H4 (cell line): ENCODE measurements at regions not wholly inside any gene's neighbourhood (a gene's known extent, or its start where the extent isn't known, plus 50 kb on each side); places are given as distances from the start of the nearest gene placed in this dataset.

Experiments
- DNase-seq: peaks from one replicate; pipeline ENCODE4 v3.0.0-alpha.2; 2015; ENCODE audit warnings: low spot score

DNA sequence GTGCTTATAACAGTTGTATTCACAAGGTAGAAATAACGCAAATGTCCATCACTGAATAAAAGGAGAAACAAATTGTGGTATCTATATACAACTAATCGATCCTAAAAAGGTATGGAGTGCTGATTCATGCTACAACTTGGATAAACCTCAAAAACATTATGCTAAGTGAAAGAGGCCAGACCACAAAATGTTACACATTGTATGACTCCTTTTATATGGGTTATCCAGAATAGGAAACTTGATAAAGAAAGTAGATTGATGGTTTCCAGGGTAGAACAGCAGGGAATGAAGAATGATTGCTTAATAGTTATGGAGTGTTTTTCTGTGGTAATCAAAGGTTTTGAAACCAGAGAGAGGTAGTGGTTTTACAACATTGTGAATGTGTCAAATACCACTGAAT, 432.2 kb upstream of the TRIB2 start:
- peak; percentile 19 for DNase-seq

DNA sequence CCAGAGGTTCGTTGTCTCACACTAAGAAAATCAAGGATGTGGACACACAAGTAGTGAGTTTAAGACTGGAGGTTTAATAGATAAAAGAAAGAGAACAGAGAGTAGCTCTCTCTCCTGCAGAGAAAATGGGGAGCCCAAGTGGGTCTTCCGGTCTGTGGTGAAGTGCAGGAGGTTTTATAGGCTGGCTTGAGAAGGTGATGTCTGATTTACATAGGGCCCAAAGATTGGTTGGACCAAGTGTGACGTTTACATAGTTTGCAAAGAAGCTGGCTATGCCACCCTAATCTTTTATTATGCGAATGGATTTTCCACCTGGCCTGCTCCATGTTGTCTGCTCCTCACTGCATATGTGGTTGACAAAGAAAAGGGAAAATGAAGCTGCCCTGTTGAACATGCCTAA, 430.4 kb upstream of the TRIB2 start:
- DNase-seq: no peak

DNA sequence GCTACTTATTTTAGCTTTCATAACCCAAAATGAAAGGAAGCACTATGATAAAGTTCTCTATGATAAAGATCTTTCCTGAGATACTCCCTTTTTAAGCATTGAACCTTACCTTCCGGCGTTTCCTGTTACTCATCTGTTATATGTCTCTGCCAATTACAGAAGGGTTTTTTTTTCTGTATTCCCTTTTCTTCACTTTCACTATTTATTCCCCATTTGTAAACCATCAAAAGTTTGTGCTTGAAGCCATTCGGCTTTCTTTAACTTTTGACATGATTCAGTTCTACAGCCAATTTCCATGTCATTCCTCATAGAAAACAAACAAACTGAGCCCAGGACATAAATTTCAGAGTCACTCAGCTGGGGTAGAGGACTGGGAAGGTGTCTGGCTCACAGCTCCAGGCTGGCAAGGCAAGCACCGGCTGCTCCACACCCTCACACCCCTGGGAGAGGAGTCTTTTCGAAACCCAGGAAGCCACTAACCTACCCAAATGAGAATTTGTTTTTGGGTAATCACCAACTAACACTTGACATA, 429.4 kb upstream of the TRIB2 start:
- peak; percentile 12 for DNase-seq

DNA sequence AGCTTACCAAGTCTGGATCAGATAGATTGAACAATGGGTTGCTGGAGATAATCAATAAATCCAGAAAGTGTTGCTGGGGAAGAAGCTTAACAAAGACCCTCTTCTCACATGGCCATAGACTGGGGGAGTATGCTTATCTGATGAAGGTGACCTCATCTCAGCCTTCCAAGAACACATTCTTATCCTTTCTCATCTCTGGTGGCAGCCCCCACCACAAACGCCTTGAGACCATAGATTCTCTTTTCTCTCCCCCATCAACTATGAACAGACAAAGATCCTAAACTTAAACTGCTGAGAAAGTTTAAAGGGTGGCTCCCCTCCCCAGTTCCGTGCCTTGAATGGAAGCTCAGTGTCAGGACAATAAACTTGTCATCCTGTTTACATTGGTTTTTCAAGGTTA, 428.7 kb upstream of the TRIB2 start:
- no peak for DNase-seq

DNA sequence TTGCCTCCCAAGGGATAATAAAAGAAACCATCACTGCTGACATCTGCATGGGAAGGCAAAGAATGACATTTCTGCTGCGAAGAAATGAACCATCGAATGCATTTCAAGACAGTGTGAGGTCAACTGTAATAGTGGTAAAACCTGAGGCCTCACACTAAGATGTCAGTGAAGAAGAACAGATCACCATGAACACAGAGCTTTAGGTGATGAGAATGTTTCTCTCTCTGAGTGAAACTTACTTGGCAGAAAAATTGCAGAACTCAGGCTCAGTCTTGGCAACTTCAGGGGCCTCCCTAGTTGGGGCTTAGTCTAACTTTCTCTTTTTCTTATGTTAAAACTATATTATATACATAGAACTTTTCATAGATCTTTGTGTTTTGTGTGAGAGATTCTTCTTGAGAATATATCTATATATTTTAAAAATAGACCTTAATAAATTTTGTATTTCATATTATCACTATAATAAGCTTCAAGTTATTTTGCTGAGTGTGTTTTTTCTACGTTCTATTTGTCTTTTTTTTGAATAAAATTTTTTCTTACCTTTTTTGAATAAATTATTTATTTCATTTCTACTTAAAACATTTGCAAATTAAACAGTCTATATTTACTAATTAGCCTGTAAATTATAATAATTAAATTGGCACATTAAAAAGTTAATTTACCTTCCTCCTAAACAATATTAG, 427.5 kb upstream of the TRIB2 start:
- DNase-seq: no peak

DNA sequence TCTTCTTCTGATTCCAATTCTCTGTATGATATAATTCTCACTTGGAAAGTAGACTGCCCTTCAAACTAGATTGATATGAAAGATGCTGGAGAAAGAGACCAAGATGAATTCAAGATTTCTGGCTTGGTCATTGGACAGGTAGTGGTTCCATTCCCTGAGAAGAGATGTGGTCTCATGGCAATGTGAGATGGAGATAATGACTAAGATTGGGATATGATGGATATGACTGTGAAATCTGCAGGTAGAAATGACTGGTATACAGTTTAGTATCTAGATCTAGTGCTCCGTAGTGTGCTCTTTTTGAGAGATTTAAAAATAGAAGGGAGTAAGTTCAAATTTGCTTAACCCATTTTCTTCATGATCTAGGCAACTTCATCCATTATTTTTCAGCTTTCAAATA, 425.4 kb upstream of the TRIB2 start:
- DNase-seq: no peak

DNA sequence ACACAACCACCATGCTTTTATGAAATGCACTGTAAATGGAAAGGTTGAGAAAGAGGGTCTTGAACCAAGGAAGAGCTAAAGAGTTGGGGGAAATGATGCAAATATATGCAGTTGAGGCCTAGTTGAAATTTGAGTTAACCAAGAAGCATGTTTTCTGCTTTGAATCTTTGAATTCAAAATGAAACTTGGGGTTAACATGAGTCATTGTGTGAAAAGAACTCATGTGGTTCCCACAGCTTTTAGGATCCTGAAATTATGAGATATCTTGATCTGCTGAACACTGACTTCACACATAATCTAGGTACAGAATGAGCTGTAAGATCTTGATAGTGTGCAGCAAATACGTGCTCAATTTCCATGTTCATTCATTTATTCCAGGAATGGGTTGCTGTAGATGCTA, 422.9 kb upstream of the TRIB2 start:
- DNase-seq: no peak

DNA sequence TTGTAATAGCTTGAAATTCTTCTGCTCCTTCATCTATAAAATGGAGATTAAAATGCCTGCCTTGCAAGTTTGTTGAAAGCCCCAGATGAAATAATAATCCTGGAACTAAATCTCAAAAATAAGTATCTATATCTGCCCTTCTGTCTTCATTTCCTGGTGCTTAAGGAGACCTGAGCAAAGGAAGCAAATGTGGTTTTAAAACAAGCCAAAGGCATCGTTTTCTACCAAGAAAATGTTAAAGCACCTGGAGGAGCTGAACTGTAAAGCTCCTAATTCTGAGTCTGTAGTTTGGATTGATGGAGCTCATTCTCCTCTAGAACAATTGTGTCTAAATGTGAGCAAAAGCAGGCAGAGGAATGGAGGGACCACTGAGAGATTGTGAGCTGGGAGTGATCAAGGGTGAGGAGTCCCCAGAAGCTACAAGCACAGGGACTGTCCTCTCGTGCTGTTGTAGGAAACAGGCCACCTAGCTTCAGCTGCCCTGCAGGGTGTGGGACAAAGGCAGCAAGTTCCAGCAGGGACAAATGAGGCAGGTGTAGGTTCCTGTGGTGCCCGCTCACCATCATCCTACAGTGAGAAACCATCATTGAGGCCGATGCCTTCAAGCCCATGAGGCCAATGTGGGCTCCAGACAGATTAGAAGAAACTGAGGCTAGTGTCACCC, 420.7 kb upstream of the TRIB2 start:
- no peak for DNase-seq

DNA sequence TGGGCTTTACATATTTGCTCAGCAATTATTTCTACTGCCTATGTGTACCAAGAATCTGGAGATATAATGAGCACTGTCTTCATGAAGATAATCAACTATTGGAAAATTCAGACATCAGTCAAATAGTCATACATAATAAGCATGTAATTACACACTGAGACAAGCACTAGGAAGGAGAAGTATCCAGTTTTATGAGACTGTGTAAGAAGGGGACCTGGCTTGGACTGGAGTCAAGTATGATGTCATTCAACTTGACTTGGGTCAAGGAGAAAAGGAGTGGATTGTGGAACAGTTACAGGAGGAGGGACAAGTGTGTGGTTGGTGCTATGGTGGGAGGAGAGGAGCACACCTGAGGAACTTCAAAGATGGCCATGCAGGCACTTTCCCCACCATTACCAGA, 419.8 kb upstream of the TRIB2 start:
- DNase-seq: no peak

DNA sequence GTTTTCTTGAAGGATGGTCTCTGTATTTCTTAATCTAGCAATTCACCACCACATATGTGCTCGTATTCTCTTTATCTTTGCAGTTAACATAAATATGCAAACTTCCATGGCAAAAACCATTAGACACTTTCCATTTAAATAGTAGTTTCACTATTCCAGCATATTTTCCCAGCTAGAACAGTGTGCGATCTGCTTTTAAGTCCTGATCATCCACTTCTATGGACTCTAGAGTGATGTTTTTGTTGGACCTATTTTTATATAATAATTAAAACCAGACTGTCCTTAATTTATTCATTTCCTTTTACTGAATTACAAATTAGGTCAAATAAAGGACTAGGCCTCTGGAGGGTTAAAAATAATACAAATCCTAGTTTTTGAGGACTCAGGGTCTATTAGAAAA, 418.4 kb upstream of the TRIB2 start:
- no peak for DNase-seq

DNA sequence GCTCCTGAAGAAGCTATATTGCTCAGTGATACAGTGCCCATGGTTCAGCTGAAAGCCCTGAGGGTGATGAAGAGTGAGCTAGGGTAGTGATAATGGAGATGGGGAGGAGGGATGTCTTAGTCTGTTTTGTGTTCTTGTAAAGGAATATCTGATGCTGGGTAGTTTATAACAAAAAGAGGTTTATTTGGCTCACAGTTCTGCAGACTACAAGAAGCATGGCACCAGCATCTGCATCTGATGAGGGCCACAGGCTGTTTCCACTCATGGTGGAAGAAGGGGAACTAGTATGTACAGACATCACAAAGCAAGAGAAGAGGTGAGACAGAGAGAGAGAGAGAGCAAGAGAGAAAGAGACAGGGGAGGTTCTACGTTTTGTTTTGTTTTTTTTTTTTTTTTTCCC, 417.3 kb upstream of the TRIB2 start:
- no peak for DNase-seq

DNA sequence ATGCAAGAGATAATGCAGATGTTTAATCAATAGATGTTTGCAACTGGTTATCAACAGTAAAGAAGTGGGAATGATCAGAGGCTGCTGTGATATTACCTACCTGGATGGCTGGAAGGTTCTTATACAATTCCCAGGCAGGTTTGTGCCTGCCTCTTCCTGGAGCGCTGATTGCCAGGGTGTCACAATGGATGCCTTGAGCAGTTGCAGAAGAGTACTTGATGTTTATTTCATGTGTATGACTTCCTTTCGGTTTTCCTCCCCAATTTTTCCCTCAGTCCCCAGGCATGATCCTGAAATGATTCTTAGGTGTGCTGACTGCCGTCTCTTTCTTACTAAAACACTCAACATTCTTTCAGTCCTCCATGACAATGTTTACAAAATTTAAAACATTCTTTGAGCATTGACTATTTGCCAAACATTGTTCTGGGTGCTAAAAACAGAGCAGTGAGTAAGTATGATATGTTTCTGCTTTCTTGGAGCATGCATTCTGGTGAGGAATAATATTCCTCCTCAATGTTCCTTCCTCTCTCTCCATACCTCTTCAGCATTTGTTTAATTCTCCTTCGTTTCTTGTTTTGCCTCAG, 416.6 kb upstream of the TRIB2 start:
- DNase-seq: no peak

DNA sequence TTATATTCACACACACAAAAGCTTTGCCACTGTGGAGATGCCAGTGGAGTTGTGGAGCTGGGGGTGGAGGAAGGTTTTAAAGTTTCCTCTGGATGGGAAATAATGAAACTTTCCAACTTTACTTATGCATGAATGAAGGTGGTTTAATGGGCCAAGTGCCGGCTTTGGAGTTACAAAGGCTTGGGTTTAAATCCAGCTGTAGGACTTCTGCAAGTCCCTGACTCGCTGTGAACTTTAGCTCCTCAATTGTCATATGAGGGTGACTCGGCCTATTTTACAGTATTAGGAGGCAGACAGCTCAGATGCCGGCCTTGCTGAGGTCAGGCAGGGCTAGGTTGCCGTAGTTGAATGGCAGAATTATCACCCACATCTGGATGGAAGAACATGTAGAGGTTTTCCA, 415.8 kb upstream of the TRIB2 start:
- no peak for DNase-seq

DNA sequence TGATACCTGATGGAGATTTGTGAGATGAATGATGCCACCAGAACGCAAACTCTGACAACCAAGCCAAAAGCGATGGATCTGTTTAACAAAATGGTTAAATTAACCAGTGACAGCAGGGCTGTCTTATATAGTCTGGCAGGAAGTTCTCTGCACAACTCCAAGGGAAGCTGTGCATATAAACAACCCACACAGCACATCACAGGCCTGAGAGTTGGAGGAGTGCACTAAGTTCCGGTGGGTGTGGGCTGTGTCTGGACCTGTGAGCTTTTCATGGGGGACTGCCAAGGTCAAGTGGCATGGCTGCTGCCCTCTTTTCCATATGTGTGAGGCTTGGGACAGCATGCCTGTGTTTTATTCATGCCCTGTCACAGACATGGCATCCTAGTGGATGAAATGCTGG, 414.6 kb upstream of the TRIB2 start:
- DNase-seq: no peak

DNA sequence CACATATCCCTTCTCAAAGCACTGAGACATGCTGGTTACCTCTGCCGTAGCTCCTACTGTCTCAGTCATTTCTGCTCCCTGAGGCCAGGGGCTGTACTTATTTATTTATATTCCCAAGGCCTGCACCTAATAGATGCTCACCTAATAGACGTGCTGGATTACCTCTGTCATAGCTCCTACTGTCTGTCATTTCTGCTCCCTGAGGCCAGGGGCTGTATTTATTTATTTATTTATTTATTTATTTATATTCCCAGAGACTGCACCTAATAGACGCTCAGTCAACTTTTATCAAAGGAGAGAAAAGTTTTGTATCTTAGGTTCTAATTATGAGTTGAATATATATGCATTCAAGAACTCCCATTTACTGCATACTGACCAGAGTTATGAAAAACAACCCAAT, 414.0 kb upstream of the TRIB2 start:
- no peak for DNase-seq

DNA sequence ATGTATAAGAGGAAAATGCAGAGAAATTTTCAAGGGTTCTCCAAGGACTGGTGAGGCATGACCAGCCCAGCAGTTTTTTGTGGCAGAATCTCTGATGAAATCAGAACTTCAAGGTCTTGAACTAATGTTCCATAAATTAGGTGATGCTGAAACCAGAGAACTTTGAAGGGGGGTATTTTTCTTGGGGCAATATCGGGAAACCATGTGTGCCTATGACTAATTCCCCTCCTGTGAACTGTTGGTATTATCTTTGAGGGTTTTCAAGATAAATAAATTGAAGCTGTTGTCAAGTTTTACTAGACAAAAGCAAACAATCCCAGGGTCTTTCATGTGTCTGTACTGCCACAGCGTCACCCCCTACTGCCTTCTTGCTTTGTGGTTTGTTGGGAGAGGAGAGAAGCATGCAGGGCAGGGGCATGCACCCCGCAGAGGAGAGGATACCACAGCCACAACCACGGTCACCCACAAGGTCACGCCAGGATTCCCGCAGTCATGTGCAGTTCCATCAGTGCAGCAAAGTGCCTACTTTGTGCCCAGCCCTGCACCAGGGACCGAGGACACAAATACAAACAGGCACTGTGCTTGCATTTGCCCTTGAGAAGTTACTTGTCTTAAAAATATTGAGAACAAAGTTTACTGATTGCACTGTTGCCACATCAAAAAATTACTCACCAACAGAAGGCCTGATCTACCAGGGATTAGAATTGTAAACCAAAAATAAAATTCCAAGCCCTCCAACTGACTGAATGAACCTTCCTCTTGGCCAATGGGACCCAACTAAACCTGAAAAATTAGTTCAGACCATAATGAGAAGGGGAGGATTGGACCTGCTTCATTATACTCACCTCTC, 413.3 kb upstream of the TRIB2 start:
- DNase-seq: peak; percentile 93

DNA sequence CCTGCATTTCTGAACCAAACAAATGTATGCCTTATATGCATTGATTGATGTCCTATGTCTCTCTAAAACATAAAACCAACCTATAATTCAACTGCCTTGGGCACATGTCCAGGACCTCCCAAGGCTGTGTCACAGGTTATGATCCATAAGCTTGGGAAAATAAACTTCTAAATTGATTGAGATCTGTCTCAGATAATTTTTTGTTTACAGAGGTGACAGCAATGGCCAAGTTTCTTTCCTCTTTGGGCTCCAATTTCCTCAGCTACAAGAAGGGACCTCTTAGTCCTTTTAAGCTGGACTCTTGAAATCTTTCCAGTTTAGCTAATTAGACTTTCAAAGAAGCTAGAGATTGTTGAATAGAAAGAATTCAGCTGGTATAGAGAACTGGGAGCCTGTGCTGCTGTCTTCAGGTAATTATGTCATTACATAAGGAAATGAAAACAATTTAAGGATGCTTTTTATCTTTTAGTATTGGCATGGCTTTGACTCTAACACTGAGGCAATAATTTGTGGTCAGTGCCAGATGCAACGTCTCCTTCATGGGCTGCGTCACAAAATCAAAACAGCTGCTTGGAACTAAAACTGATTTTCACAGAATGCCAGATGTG, 412.1 kb upstream of the TRIB2 start:
- DNase-seq: peak; percentile 40

DNA sequence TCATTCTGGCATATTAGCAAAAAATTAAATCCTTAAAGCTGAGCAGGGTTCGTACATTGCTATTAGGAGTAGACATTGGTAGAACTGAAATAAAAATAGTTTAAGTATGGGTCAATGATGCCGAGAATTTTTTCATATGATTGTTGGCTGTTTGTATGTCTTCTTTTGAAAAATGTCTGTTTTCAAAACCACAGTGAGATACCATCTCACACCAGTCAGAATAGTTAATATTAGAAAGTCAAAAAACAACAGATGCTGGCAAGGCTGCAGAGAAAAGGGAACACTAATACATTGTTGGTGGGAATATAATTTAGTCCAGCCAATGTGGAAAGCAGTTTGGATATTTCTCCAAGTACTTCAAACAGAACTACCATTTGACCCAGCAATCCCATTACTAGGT, 410.8 kb upstream of the TRIB2 start:
- no peak for DNase-seq

DNA sequence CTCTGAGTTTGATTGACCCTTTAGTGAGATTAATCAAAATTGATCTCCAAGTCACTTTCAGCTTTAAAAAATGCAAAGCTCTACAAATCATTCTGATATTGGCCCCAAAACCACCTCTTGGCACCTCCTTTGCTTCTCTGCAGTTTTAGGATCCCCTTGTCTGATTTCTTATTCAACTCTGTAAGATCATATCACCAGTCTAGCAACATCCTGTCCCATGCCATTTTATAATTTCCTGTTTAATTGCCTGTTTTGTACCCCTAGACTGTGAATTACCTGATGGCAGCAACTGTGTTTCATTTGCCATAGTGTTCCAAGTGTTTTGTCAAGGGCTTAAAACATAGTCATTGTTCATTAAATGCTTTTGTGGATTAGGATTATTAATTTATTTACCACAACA, 406.3 kb upstream of the TRIB2 start:
- DNase-seq: no peak

DNA sequence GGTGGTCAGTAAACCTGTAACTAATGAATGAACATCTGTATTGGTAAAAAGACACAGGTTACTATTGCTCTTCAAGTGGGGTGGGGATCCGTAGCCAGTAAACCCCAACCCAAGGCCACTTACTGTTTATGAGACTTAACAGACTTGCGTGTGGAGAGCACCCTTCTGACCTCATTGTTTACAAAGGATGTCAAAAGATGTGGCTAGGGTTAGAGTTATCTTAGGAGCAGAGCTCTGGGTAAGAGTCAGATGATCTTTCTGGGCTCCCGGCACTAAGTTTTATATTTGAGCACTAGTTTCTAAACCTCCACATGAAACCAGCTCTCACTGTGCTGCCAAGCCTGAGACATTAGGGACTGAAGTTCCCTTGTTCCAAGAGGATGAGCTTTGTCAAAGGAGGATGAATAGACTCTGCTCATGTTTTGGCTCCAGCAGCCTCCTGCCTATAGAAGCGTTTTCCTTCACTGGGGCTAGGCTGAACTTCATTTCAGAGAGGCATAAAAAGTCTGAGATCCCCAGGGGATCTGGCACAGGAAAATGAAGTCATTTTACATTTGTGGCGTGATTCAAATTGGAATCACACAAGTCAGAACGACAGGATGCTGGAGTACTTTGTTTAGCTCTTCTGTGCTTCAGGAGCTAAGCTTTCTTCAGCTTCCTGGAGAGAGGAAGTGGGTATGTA, 403.1 kb upstream of the TRIB2 start:
- no peak for DNase-seq

DNA sequence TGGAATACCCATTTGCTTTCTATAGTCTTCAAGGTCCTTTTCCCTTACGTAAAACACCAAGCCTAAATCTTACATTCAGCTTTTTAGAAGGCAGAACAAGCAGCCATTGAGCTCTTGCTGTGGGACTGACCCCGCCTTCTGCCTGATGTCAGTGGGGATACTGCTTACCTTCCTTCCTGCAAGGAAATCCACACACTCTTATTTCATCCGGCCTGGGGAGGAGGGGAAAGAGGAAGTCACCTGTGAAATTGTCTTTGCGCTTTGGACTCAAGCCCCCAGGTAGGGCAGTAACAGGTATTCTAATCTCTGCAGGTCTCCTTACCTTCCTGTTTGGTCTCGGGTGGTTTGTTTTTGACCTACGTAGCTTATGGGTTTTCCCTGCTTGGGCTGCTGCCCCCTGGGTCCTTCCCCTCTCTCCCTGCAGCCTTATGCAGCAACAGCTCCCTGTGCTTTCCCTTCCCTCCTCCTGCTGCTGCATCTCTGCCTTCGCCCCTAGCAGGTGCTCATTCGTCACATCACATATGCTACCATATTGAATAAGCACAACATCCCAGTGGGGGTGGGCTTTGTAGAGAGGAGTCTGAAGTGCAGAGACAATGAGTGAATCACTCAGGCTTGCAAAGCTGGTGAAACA, 402.5 kb upstream of the TRIB2 start:
- DNase-seq: no peak
